ENCODE measurements at regions not wholly inside any gene's neighbourhood (a gene's known extent, or its start where the extent isn't known, plus 50 kb on each side); places are given as distances from the start of the nearest gene placed in this dataset.

GRCh38 chr4:117702353-117702752 lies 331.9 kb upstream of the NDST3 start:
- Histone ChIP-seq H3K4me2 (ENCODE audit: insufficient read depth, low read length) (no peak overlapping the region), H3K4me1 (ENCODE audit: control insufficient read depth, extremely low read depth, insufficient read depth, low read length) (no peaks in the 10 kb centered on the region), H3K79me2 (ENCODE audit: control insufficient read depth, insufficient read depth, low read length) (no peaks in the 10 kb centered on the region), H2AFZ (ENCODE audit: low read depth, low read length) (no peak overlapping the region), H3K9me3 (replicated peaks; ENCODE audit: control insufficient read depth, insufficient read depth, low read length) (no peaks in the 10 kb centered on the region), H3K9ac (replicated peaks; ENCODE audit: extremely low read depth, insufficient read depth, low read length) (no peak overlapping the region), H3K27me3 (ENCODE audit: control insufficient read depth in 2 of 2, insufficient read depth in 2 of 2, low read length in 2 of 2) (no peaks in the 10 kb centered on the region), H3K9me1 (replicated peaks; ENCODE audit: control insufficient read depth, extremely low read depth, insufficient read depth, low read length) (no peaks in the 10 kb centered on the region), H3K27ac (ENCODE audit: insufficient read depth, low read depth, low read length) (no peak overlapping the region), H4K20me1 (replicated peaks; ENCODE audit: control insufficient read depth, extremely low read depth, insufficient read depth, low read length) (no peaks in the 10 kb centered on the region), H3K36me3 (ENCODE audit: control insufficient read depth in 2 of 2, extremely low read depth in 1 of 2, insufficient read depth in 2 of 2, low read length in 2 of 2) (no peaks in the 10 kb centered on the region), H3K4me3 (replicated peaks in 1 of 3; ENCODE audit: insufficient read depth in 1 of 3, low read depth in 1 of 3, low read length in 3 of 3) (no peak overlapping the region)
- dilution Hi-C loops (cut with MboI; ENCODE audit: extremely low pct_ligation_motif_present, low sequenced_read_pairs) = no loop called here
- ChIA-PET POLR2A (no interaction called here), CTCF (no interaction called here)
- no peak for FAIRE-seq
- BruUV-seq (replicated peaks) = no TSS peak
- DNase-seq (ENCODE audit: low read depth, low spot score) = no peak
- TF ChIP-seq CTCF (IDR thresholded peaks at IDR 0.05; ENCODE audit: extremely low read depth in 1 of 2, insufficient read depth in 1 of 2, low read depth in 1 of 2, low read length in 2 of 2) (no peak), POLR2AphosphoS5 (IDR thresholded peaks at IDR 0.05; ENCODE audit: insufficient read depth, low read depth, low read length) (no peak), FOS (IDR thresholded peaks at IDR 0.05; ENCODE audit: borderline replicate concordance, insufficient read depth, low read length) (no peak), GATA2 (IDR thresholded peaks at IDR 0.05; ENCODE audit: insufficient read depth, insufficient read length, low read depth, low read length) (no peak), EZH2 (IDR thresholded peaks at IDR 0.05; ENCODE audit: borderline replicate concordance, low read depth, low read length, severe bottlenecking) (no peak), MAX (IDR thresholded peaks at IDR 0.05; ENCODE audit: insufficient read depth, insufficient read length) (no peak), MYC (IDR thresholded peaks at IDR 0.05; ENCODE audit: low read depth, low read length) (no peak), POLR2A (IDR thresholded peaks at IDR 0.05; ENCODE audit: low read depth, low read length) (no peak), JUN (IDR thresholded peaks at IDR 0.05; ENCODE audit: borderline replicate concordance, insufficient read depth, insufficient read length, low read depth) (no peak)
- intact Hi-C loops (cut with micrococcal nuclease) = loop anchor here (5.0 kb wide), 1 partner anchor 590 kb away; no protein-coding TSS in a partner anchor
